ENCODE measurements at regions not wholly inside any gene's neighbourhood (a gene's known extent, or its start where the extent isn't known, plus 50 kb on each side); places are given as distances from the start of the nearest gene placed in this dataset.

DNA sequence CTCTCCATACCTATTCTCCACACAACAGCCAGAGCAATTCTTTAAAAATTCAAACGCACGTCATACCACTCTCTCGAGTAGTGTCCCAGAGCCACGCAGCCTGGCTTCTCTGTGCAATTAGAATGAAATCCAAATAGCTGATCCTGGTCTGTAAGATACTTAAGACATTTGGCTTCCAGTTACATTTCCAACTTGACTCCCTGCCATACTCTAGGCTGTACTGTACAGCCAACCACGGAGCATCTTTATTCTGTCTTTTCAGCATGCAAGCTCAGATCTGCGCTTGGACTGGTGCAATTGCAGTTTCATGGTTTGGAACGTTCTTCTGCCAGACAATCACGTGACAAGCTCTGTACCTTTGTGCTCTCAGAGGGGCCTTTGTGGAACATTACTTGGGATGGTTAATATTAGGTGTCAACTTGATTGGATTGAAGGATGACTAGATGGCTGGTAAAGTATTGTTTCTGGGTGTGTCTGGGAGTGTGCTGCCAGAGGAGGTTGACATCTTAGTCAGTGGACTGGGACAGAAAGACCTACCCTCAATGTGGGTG is 325.6 kb downstream of the SOX11 start:
- TF ChIP-seq, protein P1, sequence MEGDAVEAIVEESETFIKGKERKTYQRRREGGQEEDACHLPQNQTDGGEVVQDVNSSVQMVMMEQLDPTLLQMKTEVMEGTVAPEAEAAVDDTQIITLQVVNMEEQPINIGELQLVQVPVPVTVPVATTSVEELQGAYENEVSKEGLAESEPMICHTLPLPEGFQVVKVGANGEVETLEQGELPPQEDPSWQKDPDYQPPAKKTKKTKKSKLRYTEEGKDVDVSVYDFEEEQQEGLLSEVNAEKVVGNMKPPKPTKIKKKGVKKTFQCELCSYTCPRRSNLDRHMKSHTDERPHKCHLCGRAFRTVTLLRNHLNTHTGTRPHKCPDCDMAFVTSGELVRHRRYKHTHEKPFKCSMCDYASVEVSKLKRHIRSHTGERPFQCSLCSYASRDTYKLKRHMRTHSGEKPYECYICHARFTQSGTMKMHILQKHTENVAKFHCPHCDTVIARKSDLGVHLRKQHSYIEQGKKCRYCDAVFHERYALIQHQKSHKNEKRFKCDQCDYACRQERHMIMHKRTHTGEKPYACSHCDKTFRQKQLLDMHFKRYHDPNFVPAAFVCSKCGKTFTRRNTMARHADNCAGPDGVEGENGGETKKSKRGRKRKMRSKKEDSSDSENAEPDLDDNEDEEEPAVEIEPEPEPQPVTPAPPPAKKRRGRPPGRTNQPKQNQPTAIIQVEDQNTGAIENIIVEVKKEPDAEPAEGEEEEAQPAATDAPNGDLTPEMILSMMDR (conservative IDR thresholded peaks at IDR 0.05 in 1 of 2, IDR thresholded peaks at IDR 0.05 in 1 of 2; ENCODE audit: extremely low read depth in 1 of 2, insufficient read depth in 1 of 2, low read depth in 1 of 2, low read length in 2 of 2) = no peak
- no peak for TF ChIP-seq EZH2 (IDR thresholded peaks at IDR 0.05; ENCODE audit: borderline replicate concordance, low read length)
